SW 1271 (cell line): ENCODE measurements at regions not wholly inside any gene's neighbourhood (a gene's known extent, or its start where the extent isn't known, plus 50 kb on each side); places are given as distances from the start of the nearest gene placed in this dataset.
A peak's percentile ranks its signal among the peaks of the same experiment; 100 is the strongest.

ENCODE experiments used
- DNase-seq, 2 experiments: peaks; one replicate each; lab custom pipeline; 2025; lab: John Stamatoyannopoulos, UW

GRCh38 chr6:141313986-141314385 lies 818.7 kb upstream of the GJE1 start:
- DNase-seq, result no peak

GRCh38 chr6:141309295-141309694 lies 823.4 kb upstream of the GJE1 start:
- DNase-seq, result peak in 1 of 2 experiments; percentile 36

- no peak for DNase-seq
Observed at GRCh38 chr6:141307309-141307998, 825.3 kb upstream of the GJE1 start.

- DNase-seq, result no peak
Observed at GRCh38 chr6:141303907-141304306, 828.8 kb upstream of the GJE1 start.

GRCh38 chr6:141301779-141302178 lies 830.9 kb upstream of the GJE1 start:
- DNase-seq, result no peak

- no peak for DNase-seq
Observed at GRCh38 chr6:141290941-141291721, 841.6 kb upstream of the GJE1 start.

GRCh38 chr6:141288947-141289346 lies 843.8 kb upstream of the GJE1 start:
- DNase-seq, result no peak

- no peak for DNase-seq
Observed at GRCh38 chr6:141282263-141282662, 850.5 kb upstream of the GJE1 start.

- DNase-seq, result no peak
Observed at GRCh38 chr6:141269684-141270083, 863.0 kb upstream of the GJE1 start.

GRCh38 chr6:141267420-141267819 lies 865.3 kb upstream of the GJE1 start:
- DNase-seq, result no peak

- DNase-seq, result no peak
Observed at GRCh38 chr6:141265756-141266623, 866.7 kb upstream of the GJE1 start.

- no peak for DNase-seq
Observed at GRCh38 chr6:141264101-141264500, 868.6 kb upstream of the GJE1 start.

GRCh38 chr6:141261672-141262060 lies 871.1 kb upstream of the GJE1 start:
- DNase-seq, result no peak

- DNase-seq, result no peak
Observed at GRCh38 chr6:141261016-141261671, 871.6 kb upstream of the GJE1 start.

GRCh38 chr6:141260627-141261015 lies 872.1 kb upstream of the GJE1 start:
- no peak for DNase-seq

GRCh38 chr6:141259807-141260206 lies 872.9 kb upstream of the GJE1 start:
- DNase-seq, result no peak

GRCh38 chr6:141259091-141259490 lies 873.6 kb upstream of the GJE1 start:
- DNase-seq, result no peak

GRCh38 chr6:141258516-141258915 lies 874.2 kb upstream of the GJE1 start:
- no peak for DNase-seq

- no peak for DNase-seq
Observed at GRCh38 chr6:141254336-141254735, 878.4 kb upstream of the GJE1 start.

GRCh38 chr6:141252828-141253608 lies 879.7 kb upstream of the GJE1 start:
- no peak for DNase-seq

- no peak for DNase-seq
Observed at GRCh38 chr6:141251286-141251685, 881.4 kb upstream of the GJE1 start.
